Mesendoderm (in vitro differentiated cells): ENCODE measurements at regions not wholly inside any gene's neighbourhood (a gene's known extent, or its start where the extent isn't known, plus 50 kb on each side); places are given as distances from the start of the nearest gene placed in this dataset.

Experiments
- DNase-seq: peaks from one replicate; pipeline ENCODE4 v3.0.0; 2013
- H2AK5ac ChIP-seq: 2 replicates; pipeline ENCODE4 v1.6.1; 2013; ENCODE audit warnings: low read length, inconsistent platforms
- H2BK120ac ChIP-seq: 2 replicates; pipeline ENCODE4 v1.6.1; 2013; ENCODE audit warnings: low read depth, mild to moderate bottlenecking, low read length, moderate library complexity, mixed read lengths
- H2BK15ac ChIP-seq: replicated peaks from 2 replicates; pipeline ENCODE4 v1.6.1; 2013; ENCODE audit warnings: low read depth, mild to moderate bottlenecking, moderate library complexity
- H2BK5ac ChIP-seq: 2 replicates; pipeline ENCODE4 v1.6.1; 2013; ENCODE audit warnings: low read length, inconsistent platforms
- H3K18ac ChIP-seq: 2 replicates; pipeline ENCODE4 v1.6.1; 2013; ENCODE audit warnings: mild to moderate bottlenecking, low read length, mixed read lengths
- H3K23ac ChIP-seq: one replicate; pipeline ENCODE4 v1.6.1; 2013; ENCODE audit warnings: low read length
- H3K27ac ChIP-seq: 2 replicates; pipeline ENCODE4 v1.5.1; 2013; ENCODE audit warnings: low read depth, mild to moderate bottlenecking, inconsistent platforms, low read length, moderate library complexity
- H3K27me3 ChIP-seq: 2 replicates; pipeline ENCODE4 v1.6.1; 2013; ENCODE audit warnings: low read length, control low read depth, mild to moderate bottlenecking, inconsistent platforms; ENCODE audit not compliant: insufficient read depth, poor library complexity
- H3K36me3 ChIP-seq: 2 replicates; pipeline ENCODE4 v1.6.1; 2013; ENCODE audit warnings: low read length, inconsistent platforms; ENCODE audit not compliant: control insufficient read depth, insufficient read depth
- H3K4ac ChIP-seq: one replicate; pipeline ENCODE4 v1.6.1; 2013; ENCODE audit warnings: low read depth, mild to moderate bottlenecking, low read length, moderate library complexity
- H3K4me1 ChIP-seq: 2 replicates; pipeline ENCODE4 v1.6.1; 2013; ENCODE audit warnings: low read depth, low read length, inconsistent platforms; ENCODE audit not compliant: control insufficient read depth
- H3K4me2 ChIP-seq: 2 replicates; pipeline ENCODE4 v1.6.1; 2013; ENCODE audit warnings: low read length
- H3K4me3 ChIP-seq: 2 replicates; pipeline ENCODE4 v1.5.1; 2013; ENCODE audit warnings: mild to moderate bottlenecking, low read length
- H3K56ac ChIP-seq: one replicate; pipeline ENCODE4 v1.6.1; 2013; ENCODE audit warnings: low read length
- H3K79me1 ChIP-seq: 2 replicates; pipeline ENCODE4 v1.6.1; 2013; ENCODE audit warnings: low read length, inconsistent platforms
- H3K79me2 ChIP-seq: 2 replicates; pipeline ENCODE4 v1.6.1; 2013; ENCODE audit warnings: mild to moderate bottlenecking, low read length; ENCODE audit not compliant: control insufficient read depth, insufficient read depth
- H3K9ac ChIP-seq: 2 replicates; pipeline ENCODE4 v1.6.1; 2013; ENCODE audit warnings: low read length, inconsistent platforms
- H4K5ac ChIP-seq: one replicate; pipeline ENCODE4 v1.6.1; 2013; ENCODE audit warnings: low read length
- H4K8ac ChIP-seq: one replicate; pipeline ENCODE4 v1.6.1; 2013; ENCODE audit warnings: low read depth, mild to moderate bottlenecking, control low read depth, low read length, moderate library complexity
- WGBS: extraction: QIAGEN DNeasy Blood & Tissue Kit; methylation state at CpG from one replicate; pipeline ENCODE4 v1.1.7; 2013; ENCODE audit warnings: low lambda C conversion rate, missing lambda C conversion rate; ENCODE audit not compliant: insufficient coverage; ENCODE audit errors: extremely low coverage; 5-methylcytosine and 5-hydroxymethylcytosine counted together

- no peak overlapping the region for H2BK5ac ChIP-seq
- no peak overlapping the region for H2BK15ac ChIP-seq
- no peak overlapping the region for H3K18ac ChIP-seq
- H3K4me2 ChIP-seq: no peak overlapping the region
- no peak overlapping the region for H2BK120ac ChIP-seq
- no peak overlapping the region for H3K23ac ChIP-seq
- H3K27me3 ChIP-seq: no peaks in the 10 kb centered on the region
- H2AK5ac ChIP-seq: no peak overlapping the region
- DNase-seq: no peak
- no peak overlapping the region for H3K4me3 ChIP-seq
- no peak overlapping the region for H3K27ac ChIP-seq
- no peak overlapping the region for H4K8ac ChIP-seq
- no peaks in the 10 kb centered on the region for H3K4me1 ChIP-seq
- no peak overlapping the region for H4K5ac ChIP-seq
- H3K79me1 ChIP-seq: no peaks in the 10 kb centered on the region
- H3K4ac ChIP-seq: no peak overlapping the region
- H3K9ac ChIP-seq: no peak overlapping the region
- no peaks in the 10 kb centered on the region for H3K36me3 ChIP-seq
- no peak overlapping the region for H3K56ac ChIP-seq
- H3K79me2 ChIP-seq: no peaks in the 10 kb centered on the region
- no CpG with 5 or more reads among the region's 5 CpGs for WGBS
These were observed 232.2 kb downstream of the GPAT3 start for GRCh38 chr4:83768146-83768545.

- Histone ChIP-seq H2BK120ac (no peak overlapping the region), H3K56ac (no peak overlapping the region), H3K4ac (no peak overlapping the region), H3K18ac (no peak overlapping the region), H3K4me1 (no peaks in the 10 kb centered on the region), H2BK15ac (no peak overlapping the region), H3K79me2 (no peaks in the 10 kb centered on the region), H2AK5ac (no peak overlapping the region), H3K9ac (no peak overlapping the region), H3K27ac (no peak overlapping the region), H2BK5ac (no peak overlapping the region), H3K4me2 (no peak overlapping the region), H3K4me3 (no peak overlapping the region), H3K79me1 (no peaks in the 10 kb centered on the region), H3K36me3 (no peaks in the 10 kb centered on the region), H3K23ac (no peak overlapping the region), H4K8ac (no peak overlapping the region), H4K5ac (no peak overlapping the region), H3K27me3 (no peaks in the 10 kb centered on the region)
- no CpG with 5 or more reads among the region's 2 CpGs for WGBS
- DNase-seq: no peak
These were observed 231.2 kb downstream of the GPAT3 start for GRCh38 chr4:83767067-83767466.

DNA sequence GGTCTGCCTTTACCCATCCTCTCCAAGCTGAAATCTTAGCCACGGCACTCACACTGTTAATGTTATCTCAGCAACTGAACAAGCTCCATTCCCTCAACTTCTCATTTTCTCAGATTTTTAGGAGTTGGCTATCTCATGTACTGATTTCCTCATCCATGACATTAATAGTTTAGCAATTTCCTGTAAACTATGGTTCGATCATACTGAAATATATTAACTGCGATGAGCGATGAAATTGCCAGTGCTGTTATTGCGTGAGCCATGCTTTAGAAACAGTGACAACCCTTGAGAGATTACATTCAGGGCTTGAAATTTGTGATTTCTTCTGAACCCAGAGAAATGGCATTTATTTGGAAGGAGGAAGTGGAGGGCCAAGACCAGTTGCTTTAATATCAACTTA, 223.7 kb downstream of the GPAT3 start:
- no peak for DNase-seq
- no peaks in the 10 kb centered on the region for H3K27me3 ChIP-seq
- no peaks in the 10 kb centered on the region for H3K36me3 ChIP-seq
- H3K9ac ChIP-seq: no peak overlapping the region
- H3K79me2 ChIP-seq: no peaks in the 10 kb centered on the region
- H3K4ac ChIP-seq: no peak overlapping the region
- no peak overlapping the region for H3K27ac ChIP-seq
- no peak overlapping the region for H2BK15ac ChIP-seq
- no peak overlapping the region for H3K23ac ChIP-seq
- no peak overlapping the region for H3K4me2 ChIP-seq
- H3K4me1 ChIP-seq: no peaks in the 10 kb centered on the region
- no peak overlapping the region for H4K5ac ChIP-seq
- no peak overlapping the region for H2BK5ac ChIP-seq
- no peak overlapping the region for H3K56ac ChIP-seq
- H3K18ac ChIP-seq: no peak overlapping the region
- H2BK120ac ChIP-seq: no peak overlapping the region
- no CpG with 5 or more reads among the region's 5 CpGs for WGBS
- H4K8ac ChIP-seq: no peak overlapping the region
- no peaks in the 10 kb centered on the region for H3K79me1 ChIP-seq
- H2AK5ac ChIP-seq: no peak overlapping the region
- no peak overlapping the region for H3K4me3 ChIP-seq

DNA sequence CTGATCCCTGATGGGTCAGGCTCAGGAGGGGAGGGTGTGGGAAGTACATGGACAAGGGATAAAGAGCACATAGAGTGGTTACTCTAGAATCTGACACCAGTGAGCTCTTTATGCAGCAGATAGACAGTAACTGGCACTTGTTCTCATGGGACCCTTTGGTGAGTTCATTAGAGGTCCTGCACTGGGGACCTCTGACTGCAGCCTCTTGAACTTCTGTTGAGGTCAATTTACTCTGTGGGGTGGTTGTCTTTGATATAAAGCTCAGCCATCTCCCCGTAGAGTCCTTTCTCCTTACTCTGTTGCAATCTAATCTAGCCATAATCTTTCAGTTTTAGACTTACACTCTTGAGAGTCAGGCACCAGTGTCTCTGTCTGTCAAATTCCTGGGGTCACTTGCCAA, 222.4 kb downstream of the GPAT3 start:
- H3K79me2 ChIP-seq: no peaks in the 10 kb centered on the region
- H2BK120ac ChIP-seq: no peak overlapping the region
- DNase-seq: no peak
- H4K5ac ChIP-seq: no peak overlapping the region
- H3K18ac ChIP-seq: no peak overlapping the region
- no peak overlapping the region for H3K9ac ChIP-seq
- H4K8ac ChIP-seq: no peak overlapping the region
- no peak overlapping the region for H3K4me2 ChIP-seq
- no peak overlapping the region for H3K27ac ChIP-seq
- no peak overlapping the region for H2BK5ac ChIP-seq
- H3K4ac ChIP-seq: no peak overlapping the region
- no peak overlapping the region for H2BK15ac ChIP-seq
- H3K79me1 ChIP-seq: no peaks in the 10 kb centered on the region
- no CpG with 5 or more reads among the region's 1 CpG for WGBS
- H3K23ac ChIP-seq: no peak overlapping the region
- no peaks in the 10 kb centered on the region for H3K27me3 ChIP-seq
- no peaks in the 10 kb centered on the region for H3K36me3 ChIP-seq
- no peak overlapping the region for H2AK5ac ChIP-seq
- no peaks in the 10 kb centered on the region for H3K4me1 ChIP-seq
- H3K4me3 ChIP-seq: no peak overlapping the region
- H3K56ac ChIP-seq: no peak overlapping the region

GRCh38 chr4:83757121-83757621, 221.3 kb downstream of the GPAT3 start:
- Histone ChIP-seq H3K27me3 (no peaks in the 10 kb centered on the region), H3K36me3 (no peaks in the 10 kb centered on the region), H3K27ac (no peak overlapping the region), H3K79me2 (no peaks in the 10 kb centered on the region), H3K4me1 (no peaks in the 10 kb centered on the region), H3K56ac (no peak overlapping the region), H3K23ac (no peak overlapping the region), H3K4me3 (no peak overlapping the region), H3K9ac (no peak overlapping the region), H2BK120ac (no peak overlapping the region), H4K8ac (no peak overlapping the region), H3K79me1 (no peaks in the 10 kb centered on the region), H2BK5ac (no peak overlapping the region), H3K4ac (no peak overlapping the region), H2AK5ac (no peak overlapping the region), H4K5ac (no peak overlapping the region), H3K18ac (no peak overlapping the region), H3K4me2 (no peak overlapping the region), H2BK15ac (no peak overlapping the region)
- no CpG with 5 or more reads among the region's 2 CpGs for WGBS
- peak; percentile 8 for DNase-seq

GRCh38 chr4:83753260-83753659, 217.4 kb downstream of the GPAT3 start:
- Histone ChIP-seq H2BK5ac (no peak overlapping the region), H4K8ac (no peak overlapping the region), H2BK15ac (no peak overlapping the region), H2AK5ac (no peak overlapping the region), H3K23ac (no peak overlapping the region), H3K27ac (no peak overlapping the region), H3K79me1 (no peaks in the 10 kb centered on the region), H3K4me2 (no peak overlapping the region), H3K27me3 (no peaks in the 10 kb centered on the region), H2BK120ac (no peak overlapping the region), H3K79me2 (no peaks in the 10 kb centered on the region), H3K4ac (no peak overlapping the region), H3K56ac (no peak overlapping the region), H3K9ac (no peak overlapping the region), H3K4me3 (no peak overlapping the region), H3K36me3 (no peaks in the 10 kb centered on the region), H4K5ac (no peak overlapping the region), H3K4me1 (no peaks in the 10 kb centered on the region), H3K18ac (no peak overlapping the region)
- no CpG with 5 or more reads among the region's 2 CpGs for WGBS
- DNase-seq: peak; percentile 53
